ENCODE measurements at regions not wholly inside any gene's neighbourhood (a gene's known extent, or its start where the extent isn't known, plus 50 kb on each side); places are given as distances from the start of the nearest gene placed in this dataset.

DNA sequence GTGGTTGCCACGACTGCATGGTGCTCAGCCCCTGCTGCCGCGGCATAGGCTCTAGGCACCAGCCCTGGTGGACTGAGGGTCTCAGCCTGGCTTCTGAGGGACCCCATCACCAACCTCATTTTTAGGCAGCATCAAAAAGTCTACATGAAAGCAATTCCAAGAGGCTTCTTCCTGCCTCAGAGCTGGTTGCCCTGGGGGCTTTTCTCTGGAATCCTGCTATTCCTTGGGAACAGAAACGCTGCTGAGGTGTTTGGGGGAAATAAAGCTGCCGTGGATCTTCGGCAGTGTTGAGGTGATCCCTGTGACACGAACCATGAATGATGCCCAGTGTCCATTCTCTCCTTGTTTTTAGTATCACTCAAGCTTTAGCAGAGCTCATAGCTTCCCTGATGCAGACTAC, 148.4 kb upstream of the LRFN2 start (continued):
- TF ChIP-seq ZNF773 (CRISPR knock-in tag; IDR thresholded peaks at IDR 0.05; ENCODE audit: borderline replicate concordance), result no peak

- H3K27ac ChIP-seq (ENCODE audit: extremely low read length, insufficient read depth, low read length), result no peak overlapping the region
- TF ChIP-seq, protein P1, sequence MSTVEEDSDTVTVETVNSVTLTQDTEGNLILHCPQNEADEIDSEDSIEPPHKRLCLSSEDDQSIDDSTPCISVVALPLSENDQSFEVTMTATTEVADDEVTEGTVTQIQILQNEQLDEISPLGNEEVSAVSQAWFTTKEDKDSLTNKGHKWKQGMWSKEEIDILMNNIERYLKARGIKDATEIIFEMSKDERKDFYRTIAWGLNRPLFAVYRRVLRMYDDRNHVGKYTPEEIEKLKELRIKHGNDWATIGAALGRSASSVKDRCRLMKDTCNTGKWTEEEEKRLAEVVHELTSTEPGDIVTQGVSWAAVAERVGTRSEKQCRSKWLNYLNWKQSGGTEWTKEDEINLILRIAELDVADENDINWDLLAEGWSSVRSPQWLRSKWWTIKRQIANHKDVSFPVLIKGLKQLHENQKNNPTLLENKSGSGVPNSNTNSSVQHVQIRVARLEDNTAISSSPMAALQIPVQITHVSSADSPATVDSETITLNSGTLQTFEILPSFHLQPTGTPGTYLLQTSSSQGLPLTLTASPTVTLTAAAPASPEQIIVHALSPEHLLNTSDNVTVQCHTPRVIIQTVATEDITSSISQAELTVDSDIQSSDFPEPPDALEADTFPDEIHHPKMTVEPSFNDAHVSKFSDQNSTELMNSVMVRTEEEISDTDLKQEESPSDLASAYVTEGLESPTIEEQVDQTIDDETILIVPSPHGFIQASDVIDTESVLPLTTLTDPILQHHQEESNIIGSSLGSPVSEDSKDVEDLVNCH (CRISPR knock-in tag; IDR thresholded peaks at IDR 0.05), result no peak
- TF ChIP-seq NPAS2 (CRISPR knock-in tag; IDR thresholded peaks at IDR 0.05; ENCODE audit: borderline replicate concordance) (no peak), SOX5 (CRISPR knock-in tag; IDR thresholded peaks at IDR 0.05; ENCODE audit: borderline replicate concordance) (no peak), ZNF678 (CRISPR knock-in tag; IDR thresholded peaks at IDR 0.05) (no peak), ZNF24 (IDR thresholded peaks at IDR 0.05) (no peak), ZNF30 (CRISPR knock-in tag; IDR thresholded peaks at IDR 0.05) (no peak), ZNF263 (CRISPR knock-in tag; IDR thresholded peaks at IDR 0.05) (no peak), SATB2 (CRISPR knock-in tag; IDR thresholded peaks at IDR 0.05) (no peak)
- ChIA-PET POLR2A (no interaction called here), CTCF (ENCODE audit: low intra/inter-chr PET ratio, low total read pairs) (no interaction called here)
- H3K4me1 ChIP-seq (ENCODE audit: insufficient read depth, low read length), result no peaks in the 10 kb centered on the region
- no peak overlapping the region for H3K4me2 ChIP-seq (ENCODE audit: low read depth, low read length)
- no peak overlapping the region for H3K4me3 ChIP-seq (replicated peaks in 1 of 3; ENCODE audit: insufficient read depth in 1 of 3, low read depth in 2 of 3, low read length in 3 of 3)
- H3K9ac ChIP-seq (ENCODE audit: insufficient read depth, low read depth, low read length), result no peak overlapping the region
- no TSS peak for BruUV-seq (replicated peaks)
- DNase-seq (ENCODE audit: low spot score) (no peak), FAIRE-seq (no peak), ATAC-seq (no peak)
- in situ Hi-C loops (cut with HindIII; ENCODE audit: extremely low pct_ligation_motif_present, low pct_unique_long_range_greater_than_20kb), result no loop called here
- H3K9me3 ChIP-seq (ENCODE audit: low read length), result no peaks in the 10 kb centered on the region
- no peaks in the 10 kb centered on the region for H3K36me3 ChIP-seq (replicated peaks in 1 of 2; ENCODE audit: control insufficient read depth in 1 of 2, insufficient read depth in 2 of 2, low read length in 2 of 2)
- no peaks in the 10 kb centered on the region for H3K79me2 ChIP-seq (ENCODE audit: insufficient read depth, low read length)
- WGBS (ENCODE audit: low lambda C conversion rate), result 8% methylated on average over 3 of the region's 3 CpGs
- no peak overlapping the region for H2AFZ ChIP-seq (ENCODE audit: low read length)
- peaks cover 2 to 45% of the 10 kb centered on the region in 2 experiments; a peak in 4 of 5 replicates for H3K27me3 ChIP-seq (ENCODE audit: control insufficient read depth in 1 of 2, insufficient read depth in 2 of 2, low read length in 2 of 2)
- intact Hi-C loops (cut with micrococcal nuclease; ENCODE audit: unreplicated experiment), result no loop called here
- no peaks in the 10 kb centered on the region for H4K20me1 ChIP-seq (ENCODE audit: insufficient read depth, low read length)
Measured at GRCh38 chr6:40735121-40735520, 148.0 kb upstream of the LRFN2 start.
